HFFc6 (cell line): ENCODE measurements at regions not wholly inside any gene's neighbourhood (a gene's known extent, or its start where the extent isn't known, plus 50 kb on each side); places are given as distances from the start of the nearest gene placed in this dataset.

ENCODE experiments used
- DNase-seq: peaks from one replicate; pipeline ENCODE4 v3.0.0-alpha.2; 2018
- H3K27ac Mint-ChIP-seq: 2 replicates; pipeline ENCODE4 v1.8.0; 2020; ENCODE audit warnings: mild to moderate bottlenecking, mixed read lengths
- H3K27me3 Mint-ChIP-seq: 2 replicates; pipeline ENCODE4 v1.8.0; 2021; ENCODE audit warnings: mild to moderate bottlenecking, moderate library complexity, mixed read lengths; ENCODE audit not compliant: insufficient read depth
- H3K36me3 Mint-ChIP-seq: 2 replicates; pipeline ENCODE4 v1.8.0; 2021; ENCODE audit warnings: low read depth, mixed read lengths
- H3K4me1 Mint-ChIP-seq: 2 replicates; pipeline ENCODE4 v1.8.0; 2020; ENCODE audit warnings: low read depth, mixed read lengths
- H3K4me3 Mint-ChIP-seq: 2 replicates; pipeline ENCODE4 v1.8.0; 2020; ENCODE audit warnings: mild to moderate bottlenecking, moderate library complexity, mixed read lengths
- H3K9me3 Mint-ChIP-seq: 2 replicates; pipeline ENCODE4 v1.8.0; 2020; ENCODE audit warnings: mild to moderate bottlenecking, mixed read lengths
- CTCF ChIP-seq: fragments of 200-600 bp; sonication (generic); IDR thresholded peaks from 2 replicates; pipeline ENCODE4 v1.5.0; 2021; ENCODE audit warnings: antibody characterized with exemption, mild to moderate bottlenecking

- Mint-ChIP-seq H3K4me3 (no peak overlapping the region), H3K36me3 (no peaks in the 10 kb centered on the region), H3K9me3 (no peaks in the 10 kb centered on the region), H3K27ac (no peak overlapping the region), H3K4me1 (no peaks in the 10 kb centered on the region), H3K27me3 (peaks cover 33% of the 10 kb centered on the region)
- DNase-seq: no peak
- no peak for TF ChIP-seq CTCF
Observed at GRCh38 chr3:193942516-193943055, 193.4 kb upstream of the HES1 start.

- Mint-ChIP-seq H3K4me3 (no peak overlapping the region), H3K36me3 (no peaks in the 10 kb centered on the region), H3K4me1 (no peaks in the 10 kb centered on the region), H3K9me3 (no peaks in the 10 kb centered on the region), H3K27ac (no peak overlapping the region), H3K27me3 (peaks cover 29% of the 10 kb centered on the region)
- DNase-seq: no peak
- no peak for TF ChIP-seq CTCF
Observed at GRCh38 chr3:193943200-193943599, 192.7 kb upstream of the HES1 start.

GRCh38 chr3:193943851-193944517 lies 192.0 kb upstream of the HES1 start:
- TF ChIP-seq CTCF: no peak
- DNase-seq: no peak
- no peaks in the 10 kb centered on the region for H3K36me3 Mint-ChIP-seq
- no peaks in the 10 kb centered on the region for H3K9me3 Mint-ChIP-seq
- peaks cover 25% of the 10 kb centered on the region for H3K27me3 Mint-ChIP-seq
- no peaks in the 10 kb centered on the region for H3K4me1 Mint-ChIP-seq
- no peak overlapping the region for H3K27ac Mint-ChIP-seq
- H3K4me3 Mint-ChIP-seq: no peak overlapping the region

GRCh38 chr3:193944518-193944884 lies 191.4 kb upstream of the HES1 start:
- TF ChIP-seq CTCF: no peak
- H3K4me3 Mint-ChIP-seq: no peak overlapping the region
- H3K9me3 Mint-ChIP-seq: no peaks in the 10 kb centered on the region
- H3K27ac Mint-ChIP-seq: no peak overlapping the region
- no peak for DNase-seq
- H3K4me1 Mint-ChIP-seq: no peaks in the 10 kb centered on the region
- peaks cover 26% of the 10 kb centered on the region for H3K27me3 Mint-ChIP-seq
- H3K36me3 Mint-ChIP-seq: no peaks in the 10 kb centered on the region

GRCh38 chr3:193945143-193945542 lies 190.8 kb upstream of the HES1 start:
- peaks cover 23% of the 10 kb centered on the region for H3K27me3 Mint-ChIP-seq

More at GRCh38 chr3:193945143-193945542, 190.8 kb upstream of the HES1 start:
- Mint-ChIP-seq H3K4me1 (no peaks in the 10 kb centered on the region), H3K27ac (no peak overlapping the region), H3K4me3 (no peak overlapping the region), H3K36me3 (no peaks in the 10 kb centered on the region), H3K9me3 (no peaks in the 10 kb centered on the region)
- no peak for DNase-seq
- no peak for TF ChIP-seq CTCF
